ENCODE measurements at regions not wholly inside any gene's neighbourhood (a gene's known extent, or its start where the extent isn't known, plus 50 kb on each side); places are given as distances from the start of the nearest gene placed in this dataset.

- ChIA-PET POLR2A (no interaction called here), CTCF (no interaction called here)
- Mint-ChIP-seq H3K9me3 (peaks cover 11% of the 10 kb centered on the region), H3K4me3 (no peak overlapping the region), H3K27me3 (peaks cover 3% of the 10 kb centered on the region), H3K4me1 (ENCODE audit: low read depth) (peaks cover 3% of the 10 kb centered on the region), H3K36me3 (ENCODE audit: low read depth) (no peaks in the 10 kb centered on the region), H3K27ac (no peak overlapping the region)
- ATAC-seq, result no peak
- TF ChIP-seq CTCF (IDR thresholded peaks at IDR 0.05), result no peak
- no peak for DNase-seq
- intact Hi-C loops (cut with micrococcal nuclease), result no loop called here
Observed at GRCh38 chr7:41756650-41757182, 53.8 kb upstream of the INHBA start.

DNA sequence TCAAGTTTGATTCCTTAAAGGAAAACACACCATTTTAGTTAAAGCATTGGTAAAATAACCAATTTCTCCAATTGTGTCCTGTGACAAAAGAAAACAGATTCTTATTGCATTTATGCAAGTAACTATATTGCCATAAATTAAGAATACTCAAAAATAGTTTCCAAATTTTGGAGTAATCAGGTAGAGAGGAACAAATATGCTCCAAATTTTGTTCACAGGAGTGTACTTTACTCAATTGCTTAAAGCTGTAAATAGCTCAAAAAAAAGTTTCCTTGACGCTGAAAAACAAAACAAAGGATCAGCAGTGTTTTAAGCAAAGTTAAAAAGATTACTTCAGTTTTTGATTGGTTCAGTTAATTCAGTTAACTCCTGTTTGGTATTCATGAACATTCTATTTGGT lies 52.2 kb upstream of the INHBA start:
- ChIA-PET POLR2A (no interaction called here), CTCF (no interaction called here)
- DNase-seq (no peak), ATAC-seq (no peak)
- intact Hi-C loops (cut with micrococcal nuclease), result no loop called here
- H3K4me3 Mint-ChIP-seq, result no peak overlapping the region
- H3K9me3 Mint-ChIP-seq, result peaks cover 11% of the 10 kb centered on the region
- no peak for TF ChIP-seq CTCF (IDR thresholded peaks at IDR 0.05)
- H3K27ac Mint-ChIP-seq, result no peak overlapping the region
- no peaks in the 10 kb centered on the region for H3K36me3 Mint-ChIP-seq (ENCODE audit: low read depth)
- H3K27me3 Mint-ChIP-seq, result peaks cover 3% of the 10 kb centered on the region
- no peaks in the 10 kb centered on the region for H3K4me1 Mint-ChIP-seq (ENCODE audit: low read depth)

DNA sequence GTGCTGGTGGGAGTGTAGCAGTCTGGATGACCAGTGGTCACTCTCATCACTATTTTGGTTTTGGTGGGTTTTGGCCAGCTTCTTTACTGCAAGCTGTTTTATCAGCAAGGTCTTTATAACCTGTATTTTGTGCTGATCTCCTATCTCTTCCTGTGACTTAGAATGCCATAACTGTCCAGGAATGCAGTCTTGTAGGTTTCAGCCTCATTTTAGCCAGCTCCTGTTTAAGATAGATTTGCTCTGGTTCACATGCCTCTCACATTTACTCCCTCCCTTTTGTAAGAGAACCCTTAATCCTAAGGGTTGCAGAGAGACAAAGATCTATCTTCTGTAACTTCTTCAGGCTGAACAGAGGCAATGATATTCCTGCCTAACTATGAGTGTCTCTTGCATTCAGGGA lies 51.2 kb upstream of the INHBA start:
- H3K27me3 Mint-ChIP-seq, result peaks cover 3% of the 10 kb centered on the region
- POLR2A ChIA-PET, result no interaction called here
- DNase-seq, result no peak
- no peak for ATAC-seq
- H3K27ac Mint-ChIP-seq, result no peak overlapping the region
- no peak for TF ChIP-seq CTCF (IDR thresholded peaks at IDR 0.05)
- CTCF ChIA-PET, result interaction anchor here (1.3 kb wide), 1 partner anchor 187 kb away, joined by 3 read pairs; no protein-coding TSS in a partner anchor
- H3K4me3 Mint-ChIP-seq, result no peak overlapping the region
- H3K36me3 Mint-ChIP-seq (ENCODE audit: low read depth), result no peaks in the 10 kb centered on the region
- peaks cover 11% of the 10 kb centered on the region for H3K9me3 Mint-ChIP-seq
- H3K4me1 Mint-ChIP-seq (ENCODE audit: low read depth), result no peaks in the 10 kb centered on the region
- intact Hi-C loops (cut with micrococcal nuclease), result no loop called here

Data from activated CD8-positive, alpha-beta T cell treated with anti-CD3 and anti-CD28 coated beads for 36 hours (primary cell).